PFSK-1 (cell line): ENCODE measurements at regions not wholly inside any gene's neighbourhood (a gene's known extent, or its start where the extent isn't known, plus 50 kb on each side); places are given as distances from the start of the nearest gene placed in this dataset.

Source experiments
- POLR2AphosphoS5 ChIP-seq: IDR thresholded peaks from 2 replicates; pipeline ENCODE4 v1.6.1; 2012; ENCODE audit warnings: low read depth, mild to moderate bottlenecking, control low read depth, low read length, moderate library complexity
- SIN3A ChIP-seq: IDR thresholded peaks from 2 replicates; pipeline ENCODE4 v1.6.1; 2012; ENCODE audit warnings: mild to moderate bottlenecking, low read length, moderate library complexity, borderline replicate concordance; ENCODE audit not compliant: insufficient read depth
- TAF1 ChIP-seq: IDR thresholded peaks from 2 replicates; pipeline ENCODE4 v1.6.1; 2012; ENCODE audit warnings: low read length, control low read depth, borderline replicate concordance; ENCODE audit not compliant: insufficient read depth

GRCh38 chr4:108556166-108556565 lies 64.2 kb upstream of the RPL34 start:
- TF ChIP-seq POLR2AphosphoS5 (no peak), TAF1 (no peak), SIN3A (no peak)
